Hepatocyte (in vitro differentiated cells): ENCODE measurements at regions not wholly inside any gene's neighbourhood (a gene's known extent, or its start where the extent isn't known, plus 50 kb on each side); places are given as distances from the start of the nearest gene placed in this dataset.

ENCODE experiments used
- DNase-seq: peaks from one replicate; pipeline ENCODE4 v3.0.0-alpha.2; 2016; ENCODE audit warnings: low spot score
- H2AFZ ChIP-seq: fragments of 200-600 bp; sonication (generic); 2 replicates; pipeline ENCODE4 v1.6.0; 2016; ENCODE audit warnings: antibody characterized with exemption, mild to moderate bottlenecking
- H3K27ac ChIP-seq: fragments of 200-600 bp; sonication (generic); 2 replicates; pipeline ENCODE4 v1.5.1; 2016; ENCODE audit warnings: mild to moderate bottlenecking
- H3K27me3 ChIP-seq: fragments of 200-600 bp; sonication (generic); 2 replicates; pipeline ENCODE4 v1.6.1; 2016
- H3K36me3 ChIP-seq: fragments of 200-600 bp; sonication (generic); replicated peaks from 2 replicates; pipeline ENCODE4 v1.5.1; 2016; ENCODE audit warnings: low read depth; ENCODE audit not compliant: insufficient read depth
- H3K4me1 ChIP-seq: fragments of 200-600 bp; sonication (generic); 2 replicates; pipeline ENCODE4 v1.5.1; 2016; ENCODE audit warnings: mild to moderate bottlenecking, moderate library complexity; ENCODE audit not compliant: insufficient read depth
- H3K4me2 ChIP-seq: fragments of 200-600 bp; sonication (generic); 2 replicates; pipeline ENCODE4 v1.6.0; 2016
- H3K4me3 ChIP-seq: fragments of 200-600 bp; sonication (generic); 2 replicates; pipeline ENCODE4 v1.5.1; 2016; ENCODE audit warnings: mild to moderate bottlenecking
- H3K79me2 ChIP-seq: fragments of 200-600 bp; sonication (generic); 2 replicates; pipeline ENCODE4 v1.6.0; 2017; ENCODE audit warnings: mild to moderate bottlenecking
- H3K9me2 ChIP-seq: fragments of 200-600 bp; sonication (generic); replicated peaks from 2 replicates; pipeline ENCODE4 v1.6.0; 2017; ENCODE audit warnings: mild to moderate bottlenecking; ENCODE audit not compliant: insufficient read depth
- H3K9me3 ChIP-seq: fragments of 200-600 bp; sonication (generic); 2 replicates; pipeline ENCODE4 v1.5.1; 2016; ENCODE audit warnings: low read depth, mild to moderate bottlenecking
- H4K20me1 ChIP-seq: fragments of 200-600 bp; sonication (generic); 2 replicates; pipeline ENCODE4 v1.6.0; 2016; ENCODE audit warnings: mild to moderate bottlenecking; ENCODE audit not compliant: insufficient read depth, poor library complexity, severe bottlenecking
- EZH2 ChIP-seq: fragments of 200-600 bp; sonication (generic); IDR thresholded peaks from 2 replicates; pipeline ENCODE4 v1.6.1; 2016; ENCODE audit warnings: antibody characterized with exemption, mild to moderate bottlenecking, borderline replicate concordance
- EZH2phosphoT487 ChIP-seq: fragments of 200-600 bp; sonication (generic); IDR thresholded peaks from one replicate; pipeline ENCODE4 v1.6.1; 2018; ENCODE audit warnings: antibody characterized with exemption, mild to moderate bottlenecking, low read depth, moderate library complexity; ENCODE audit not compliant: unreplicated experiment, severe bottlenecking
- WGBS: methylation state at CpG from one replicate; pipeline ENCODE4 v1.1.6; 2016; ENCODE audit warnings: low lambda C conversion rate; ENCODE audit errors: missing lambda C conversion rate; 5-methylcytosine and 5-hydroxymethylcytosine counted together
- TF ChIP-seq, protein P1 (sequence below): fragments of 200-600 bp; sonication (generic); IDR thresholded peaks from 2 replicates; pipeline ENCODE4 v1.5.1; 2016; ENCODE audit warnings: antibody characterized with exemption, mild to moderate bottlenecking; ENCODE audit not compliant: poor library complexity

DNA sequence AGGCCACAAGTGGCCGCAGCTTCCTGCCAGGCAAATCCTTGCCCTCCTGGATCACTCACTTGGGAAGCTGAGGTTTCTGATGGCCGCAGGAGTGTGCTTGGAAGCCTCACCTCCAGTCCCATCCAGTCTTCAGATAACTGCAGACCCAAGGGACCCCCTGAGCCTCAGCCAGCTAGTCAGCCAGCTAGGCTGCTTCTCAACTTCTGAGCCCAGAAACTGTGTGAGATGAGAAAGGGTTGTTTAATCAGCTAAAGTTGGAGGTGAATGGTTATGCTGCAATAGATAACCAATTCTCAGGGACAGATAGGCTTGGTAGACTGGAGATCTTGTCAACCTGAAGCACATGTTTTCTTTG, 96.9 kb downstream of the THBS2 start:
- H3K4me1 ChIP-seq: peaks cover 24% of the 10 kb centered on the region
- peak overlapping the region; percentile 88 for H3K27ac ChIP-seq
- H3K36me3 ChIP-seq: no peaks in the 10 kb centered on the region
- H2AFZ ChIP-seq: no peak overlapping the region
- H3K9me2 ChIP-seq: no peaks in the 10 kb centered on the region
- DNase-seq: no peak
- no peak overlapping the region for H3K4me2 ChIP-seq
- H3K27me3 ChIP-seq: no peaks in the 10 kb centered on the region
- H3K9me3 ChIP-seq: no peaks in the 10 kb centered on the region
- no peak overlapping the region for H3K4me3 ChIP-seq
- TF ChIP-seq EZH2phosphoT487: no peak
- TF ChIP-seq EZH2: no peak
- TF ChIP-seq, protein P1, sequence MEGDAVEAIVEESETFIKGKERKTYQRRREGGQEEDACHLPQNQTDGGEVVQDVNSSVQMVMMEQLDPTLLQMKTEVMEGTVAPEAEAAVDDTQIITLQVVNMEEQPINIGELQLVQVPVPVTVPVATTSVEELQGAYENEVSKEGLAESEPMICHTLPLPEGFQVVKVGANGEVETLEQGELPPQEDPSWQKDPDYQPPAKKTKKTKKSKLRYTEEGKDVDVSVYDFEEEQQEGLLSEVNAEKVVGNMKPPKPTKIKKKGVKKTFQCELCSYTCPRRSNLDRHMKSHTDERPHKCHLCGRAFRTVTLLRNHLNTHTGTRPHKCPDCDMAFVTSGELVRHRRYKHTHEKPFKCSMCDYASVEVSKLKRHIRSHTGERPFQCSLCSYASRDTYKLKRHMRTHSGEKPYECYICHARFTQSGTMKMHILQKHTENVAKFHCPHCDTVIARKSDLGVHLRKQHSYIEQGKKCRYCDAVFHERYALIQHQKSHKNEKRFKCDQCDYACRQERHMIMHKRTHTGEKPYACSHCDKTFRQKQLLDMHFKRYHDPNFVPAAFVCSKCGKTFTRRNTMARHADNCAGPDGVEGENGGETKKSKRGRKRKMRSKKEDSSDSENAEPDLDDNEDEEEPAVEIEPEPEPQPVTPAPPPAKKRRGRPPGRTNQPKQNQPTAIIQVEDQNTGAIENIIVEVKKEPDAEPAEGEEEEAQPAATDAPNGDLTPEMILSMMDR: no peak
- no peaks in the 10 kb centered on the region for H4K20me1 ChIP-seq
- no peaks in the 10 kb centered on the region for H3K79me2 ChIP-seq
- WGBS: 92% methylated on average over 2 of the region's 2 CpGs

DNA sequence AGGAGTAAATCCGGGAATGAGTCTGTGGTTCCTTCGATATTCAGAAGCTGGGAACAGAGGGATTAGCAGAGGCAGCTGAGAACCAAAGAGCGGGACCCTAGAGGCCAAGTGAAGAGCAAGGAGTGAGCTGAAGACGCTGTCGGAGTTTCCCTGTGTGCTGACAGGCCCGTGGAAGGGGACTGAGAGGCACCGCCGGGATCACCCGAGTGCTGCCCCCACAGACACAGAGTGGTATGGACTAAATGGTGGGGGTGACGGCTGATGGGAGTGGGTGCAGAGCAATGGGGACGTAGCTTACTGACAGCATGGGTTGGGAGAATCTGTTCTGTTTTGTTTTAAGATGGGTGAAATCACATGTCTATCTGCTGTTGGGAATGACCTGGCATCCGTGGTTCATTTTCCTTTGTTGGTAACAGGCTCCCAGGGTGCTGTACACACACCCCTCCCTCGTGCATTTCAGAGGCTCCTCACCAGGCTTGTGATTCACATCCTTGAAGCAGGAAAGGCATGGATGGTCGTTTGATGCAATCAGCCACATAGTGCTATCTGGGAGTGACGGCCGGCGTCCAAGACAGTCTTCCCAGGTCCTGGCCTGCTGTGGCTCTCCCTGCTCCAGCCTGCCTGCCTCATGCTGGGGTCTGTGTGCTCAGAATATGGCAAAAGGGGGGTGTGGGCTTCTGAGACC, 97.4 kb downstream of the THBS2 start:
- H3K27ac ChIP-seq: peak overlapping the region; percentile 88
- TF ChIP-seq, protein P1: no peak
- TF ChIP-seq EZH2 (no peak), EZH2phosphoT487 (no peak)
- H3K4me1 ChIP-seq: peaks cover 24% of the 10 kb centered on the region
- no peaks in the 10 kb centered on the region for H3K27me3 ChIP-seq
- no peak overlapping the region for H3K4me3 ChIP-seq
- H4K20me1 ChIP-seq: no peaks in the 10 kb centered on the region
- DNase-seq: no peak
- H3K9me3 ChIP-seq: no peaks in the 10 kb centered on the region
- no peak overlapping the region for H2AFZ ChIP-seq
- H3K9me2 ChIP-seq: no peaks in the 10 kb centered on the region
- no peak overlapping the region for H3K4me2 ChIP-seq
- no peaks in the 10 kb centered on the region for H3K79me2 ChIP-seq
- 88% methylated on average over 17 of the region's 17 CpGs for WGBS
- H3K36me3 ChIP-seq: no peaks in the 10 kb centered on the region

DNA sequence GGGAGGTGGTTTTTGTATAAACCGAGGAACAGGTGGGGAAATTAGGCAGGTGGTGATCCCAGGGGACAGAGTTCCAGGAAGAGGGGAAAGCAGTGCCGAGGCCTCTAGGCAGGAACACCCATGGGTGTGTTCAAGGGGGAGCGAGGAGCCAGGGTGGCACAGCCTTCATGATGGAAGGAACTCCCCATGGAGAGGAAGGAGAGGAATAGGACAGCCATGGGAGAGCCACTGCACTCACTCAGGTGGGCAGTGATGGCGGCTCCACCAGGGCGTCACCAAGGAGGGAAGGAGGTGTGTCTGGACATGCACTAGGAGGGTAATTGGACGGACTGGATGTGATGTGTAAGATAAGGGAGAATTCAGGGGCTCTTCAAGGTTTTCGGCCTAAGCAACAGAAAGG, 98.2 kb downstream of the THBS2 start:
- H3K4me3 ChIP-seq: no peak overlapping the region
- no peak for DNase-seq

More for the DNA sequence above, 98.2 kb downstream of the THBS2 start:
- no peaks in the 10 kb centered on the region for H3K79me2 ChIP-seq
- no peaks in the 10 kb centered on the region for H4K20me1 ChIP-seq
- no peak overlapping the region for H2AFZ ChIP-seq
- no peak overlapping the region for H3K27ac ChIP-seq
- WGBS: 94% methylated on average over 7 of the region's 7 CpGs
- no peaks in the 10 kb centered on the region for H3K9me2 ChIP-seq
- H3K4me1 ChIP-seq: peaks cover 24% of the 10 kb centered on the region
- no peak for TF ChIP-seq EZH2phosphoT487
- no peak for TF ChIP-seq EZH2
- TF ChIP-seq, protein P1: no peak
- H3K9me3 ChIP-seq: no peaks in the 10 kb centered on the region
- H3K27me3 ChIP-seq: no peaks in the 10 kb centered on the region
- H3K4me2 ChIP-seq: no peak overlapping the region
- H3K36me3 ChIP-seq: no peaks in the 10 kb centered on the region
